ENCODE measurements at regions not wholly inside any gene's neighbourhood (a gene's known extent, or its start where the extent isn't known, plus 50 kb on each side); places are given as distances from the start of the nearest gene placed in this dataset.

GRCh38 chr10:53239873-53240272, 467.3 kb upstream of the MBL2 start:
- H2AFZ ChIP-seq (ENCODE audit: low read length), result no peak overlapping the region
- H3K4me1 ChIP-seq (ENCODE audit: control insufficient read depth in 2 of 2, insufficient read depth in 1 of 2, low read depth in 1 of 2, low read length in 2 of 2), result no peaks in the 10 kb centered on the region
- H2BK5ac ChIP-seq (ENCODE audit: low read length), result no peak overlapping the region
- H3K4me3 ChIP-seq (ENCODE audit: low read length in 2 of 2), result no peak overlapping the region
- H4K8ac ChIP-seq (ENCODE audit: low read depth, low read length), result no peak overlapping the region
- H2BK120ac ChIP-seq (ENCODE audit: low read depth, low read length), result no peak overlapping the region
- H3K9me3 ChIP-seq (replicated peaks in 1 of 2; ENCODE audit: control insufficient read depth in 2 of 2, insufficient read depth in 1 of 2, low read depth in 1 of 2, low read length in 2 of 2), result no peaks in the 10 kb centered on the region
- H3K27ac ChIP-seq (replicated peaks; ENCODE audit: low read length), result no peak overlapping the region
- H3K79me1 ChIP-seq (ENCODE audit: low read depth, low read length), result no peaks in the 10 kb centered on the region
- no peak overlapping the region for H3K4me2 ChIP-seq (ENCODE audit: insufficient read depth, low read length, poor library complexity, severe bottlenecking)
- no peak overlapping the region for H2AK5ac ChIP-seq (ENCODE audit: low read depth, low read length)
- no peak overlapping the region for H3K18ac ChIP-seq (ENCODE audit: low read length)
- H3K36me3 ChIP-seq (replicated peaks in 1 of 2; ENCODE audit: control insufficient read depth in 2 of 2, insufficient read depth in 2 of 2, low read length in 2 of 2), result no peaks in the 10 kb centered on the region
- H3K9ac ChIP-seq (ENCODE audit: low read depth, low read length, poor library complexity), result no peak overlapping the region
- H3K14ac ChIP-seq (ENCODE audit: low read length), result no peak overlapping the region
- no CpG with 5 or more reads among the region's 4 CpGs for WGBS, 2 donors (ENCODE audit: extremely low coverage in 2 of 2, insufficient read length in 2 of 2, insufficient replicate concordance in 1 of 2)
- H2BK12ac ChIP-seq (ENCODE audit: low read length), result no peak overlapping the region
- no peak overlapping the region for H3K23ac ChIP-seq (ENCODE audit: low read depth, low read length, poor library complexity)
- no peak overlapping the region for H2BK15ac ChIP-seq (ENCODE audit: low read length)
- DNase-seq (ENCODE audit: low spot score), result no peak
- no peak overlapping the region for H3K4ac ChIP-seq (ENCODE audit: low read length)
- no peaks in the 10 kb centered on the region for H3K27me3 ChIP-seq (ENCODE audit: control insufficient read depth in 3 of 3, insufficient read depth in 3 of 3, low read depth in 1 of 3, low read length in 3 of 3)
- no peak overlapping the region for H4K91ac ChIP-seq (ENCODE audit: low read depth, low read length, poor library complexity)

GRCh38 chr10:53236941-53237340, 464.4 kb upstream of the MBL2 start:
- no CpG with 5 or more reads among the region's 1 CpG for WGBS, 2 donors (ENCODE audit: extremely low coverage in 2 of 2, insufficient read length in 2 of 2, insufficient replicate concordance in 1 of 2)
- H2BK15ac ChIP-seq (ENCODE audit: low read length), result no peak overlapping the region
- H3K4me1 ChIP-seq (ENCODE audit: control insufficient read depth in 2 of 2, insufficient read depth in 1 of 2, low read depth in 1 of 2, low read length in 2 of 2), result peaks cover 0 to 5% of the 10 kb centered on the region in 2 donors

DNA sequence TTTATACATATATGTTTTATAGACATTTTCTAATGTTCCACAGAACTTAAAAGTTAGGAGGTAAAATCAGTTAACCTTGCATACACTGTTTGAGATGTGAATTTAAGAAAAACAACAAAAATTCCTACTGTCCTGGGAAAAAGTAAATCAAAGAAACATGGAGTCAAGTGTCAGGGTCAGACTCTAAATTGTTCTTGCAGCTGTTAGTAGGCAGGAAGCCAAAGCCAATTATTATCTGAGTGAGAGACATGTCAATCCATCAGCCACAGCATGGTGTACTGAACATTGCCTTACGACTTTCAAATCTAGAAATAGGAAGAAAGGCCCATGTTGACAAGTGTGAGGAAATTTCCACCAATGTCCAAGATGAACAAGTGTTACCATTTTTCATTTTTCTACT, 461.2 kb upstream of the MBL2 start:
- no peak overlapping the region for H2AFZ ChIP-seq (ENCODE audit: low read length)
- H3K9ac ChIP-seq (ENCODE audit: low read depth, low read length, poor library complexity), result no peak overlapping the region
- H3K79me1 ChIP-seq (ENCODE audit: low read depth, low read length), result no peaks in the 10 kb centered on the region
- H3K27ac ChIP-seq (replicated peaks; ENCODE audit: low read length), result no peak overlapping the region
- DNase-seq (ENCODE audit: low spot score), result no peak
- no peak overlapping the region for H2BK15ac ChIP-seq (ENCODE audit: low read length)
- no peak overlapping the region for H2AK5ac ChIP-seq (ENCODE audit: low read depth, low read length)
- no peaks in the 10 kb centered on the region for H3K27me3 ChIP-seq (ENCODE audit: control insufficient read depth in 3 of 3, insufficient read depth in 3 of 3, low read depth in 1 of 3, low read length in 3 of 3)
- H3K36me3 ChIP-seq (replicated peaks in 1 of 2; ENCODE audit: control insufficient read depth in 2 of 2, insufficient read depth in 2 of 2, low read length in 2 of 2), result no peaks in the 10 kb centered on the region
- H3K18ac ChIP-seq (ENCODE audit: low read length), result no peak overlapping the region
- no peak overlapping the region for H4K8ac ChIP-seq (ENCODE audit: low read depth, low read length)
- no peak overlapping the region for H3K4ac ChIP-seq (ENCODE audit: low read length)
- H3K4me3 ChIP-seq (ENCODE audit: low read length in 2 of 2), result no peak overlapping the region
- no peak overlapping the region for H4K91ac ChIP-seq (ENCODE audit: low read depth, low read length, poor library complexity)
- WGBS, 2 donors (ENCODE audit: extremely low coverage in 2 of 2, insufficient read length in 2 of 2, insufficient replicate concordance in 1 of 2), result no CpG with 5 or more reads among the region's 1 CpG
- H3K23ac ChIP-seq (ENCODE audit: low read depth, low read length, poor library complexity), result no peak overlapping the region
- no peak overlapping the region for H3K14ac ChIP-seq (ENCODE audit: low read length)
- H2BK12ac ChIP-seq (ENCODE audit: low read length), result no peak overlapping the region
- H2BK5ac ChIP-seq (ENCODE audit: low read length), result no peak overlapping the region
- H2BK120ac ChIP-seq (ENCODE audit: low read depth, low read length), result no peak overlapping the region
- no peak overlapping the region for H3K4me2 ChIP-seq (ENCODE audit: insufficient read depth, low read length, poor library complexity, severe bottlenecking)
- no peaks in the 10 kb centered on the region for H3K9me3 ChIP-seq (replicated peaks in 1 of 2; ENCODE audit: control insufficient read depth in 2 of 2, insufficient read depth in 1 of 2, low read depth in 1 of 2, low read length in 2 of 2)
- H3K4me1 ChIP-seq (ENCODE audit: control insufficient read depth in 2 of 2, insufficient read depth in 1 of 2, low read depth in 1 of 2, low read length in 2 of 2), result peaks cover 0 to 5% of the 10 kb centered on the region in 2 donors

More at GRCh38 chr10:53236941-53237340, 464.4 kb upstream of the MBL2 start:
- Histone ChIP-seq H3K79me1 (ENCODE audit: low read depth, low read length) (no peaks in the 10 kb centered on the region), H2BK5ac (ENCODE audit: low read length) (no peak overlapping the region), H2AFZ (ENCODE audit: low read length) (no peak overlapping the region), H3K4ac (ENCODE audit: low read length) (no peak overlapping the region), H3K14ac (ENCODE audit: low read length) (no peak overlapping the region), H4K8ac (ENCODE audit: low read depth, low read length) (no peak overlapping the region), H3K36me3 (replicated peaks in 1 of 2; ENCODE audit: control insufficient read depth in 2 of 2, insufficient read depth in 2 of 2, low read length in 2 of 2) (no peaks in the 10 kb centered on the region), H2BK120ac (ENCODE audit: low read depth, low read length) (no peak overlapping the region), H3K9me3 (replicated peaks in 1 of 2; ENCODE audit: control insufficient read depth in 2 of 2, insufficient read depth in 1 of 2, low read depth in 1 of 2, low read length in 2 of 2) (no peaks in the 10 kb centered on the region), H2BK12ac (ENCODE audit: low read length) (no peak overlapping the region), H3K23ac (ENCODE audit: low read depth, low read length, poor library complexity) (no peak overlapping the region), H3K27ac (replicated peaks; ENCODE audit: low read length) (no peak overlapping the region), H3K4me2 (ENCODE audit: insufficient read depth, low read length, poor library complexity, severe bottlenecking) (no peak overlapping the region), H3K9ac (ENCODE audit: low read depth, low read length, poor library complexity) (no peak overlapping the region), H3K27me3 (ENCODE audit: control insufficient read depth in 3 of 3, insufficient read depth in 3 of 3, low read depth in 1 of 3, low read length in 3 of 3) (no peaks in the 10 kb centered on the region), H3K4me3 (ENCODE audit: low read length in 2 of 2) (no peak overlapping the region), H4K91ac (ENCODE audit: low read depth, low read length, poor library complexity) (no peak overlapping the region), H3K18ac (ENCODE audit: low read length) (no peak overlapping the region), H2AK5ac (ENCODE audit: low read depth, low read length) (no peak overlapping the region)
- no peak for DNase-seq (ENCODE audit: low spot score)

GRCh38 chr10:53230651-53231050, 458.1 kb upstream of the MBL2 start:
- Histone ChIP-seq H3K27ac (replicated peaks; ENCODE audit: low read length) (no peak overlapping the region), H3K4me3 (ENCODE audit: low read length in 2 of 2) (no peak overlapping the region), H2AK5ac (ENCODE audit: low read depth, low read length) (no peak overlapping the region), H2BK15ac (ENCODE audit: low read length) (no peak overlapping the region), H3K79me1 (ENCODE audit: low read depth, low read length) (no peaks in the 10 kb centered on the region), H3K23ac (ENCODE audit: low read depth, low read length, poor library complexity) (no peak overlapping the region), H2BK120ac (ENCODE audit: low read depth, low read length) (no peak overlapping the region), H2BK5ac (ENCODE audit: low read length) (no peak overlapping the region), H3K4me2 (ENCODE audit: insufficient read depth, low read length, poor library complexity, severe bottlenecking) (no peak overlapping the region), H3K9me3 (replicated peaks in 1 of 2; ENCODE audit: control insufficient read depth in 2 of 2, insufficient read depth in 1 of 2, low read depth in 1 of 2, low read length in 2 of 2) (peaks cover 0 to 5% of the 10 kb centered on the region in 2 donors), H3K27me3 (ENCODE audit: control insufficient read depth in 3 of 3, insufficient read depth in 3 of 3, low read depth in 1 of 3, low read length in 3 of 3) (no peaks in the 10 kb centered on the region), H2BK12ac (ENCODE audit: low read length) (no peak overlapping the region), H4K91ac (ENCODE audit: low read depth, low read length, poor library complexity) (no peak overlapping the region), H3K4me1 (ENCODE audit: control insufficient read depth in 2 of 2, insufficient read depth in 1 of 2, low read depth in 1 of 2, low read length in 2 of 2) (peaks cover 0 to 5% of the 10 kb centered on the region in 2 donors), H3K18ac (ENCODE audit: low read length) (no peak overlapping the region), H3K14ac (ENCODE audit: low read length) (no peak overlapping the region), H2AFZ (ENCODE audit: low read length) (no peak overlapping the region), H3K36me3 (replicated peaks in 1 of 2; ENCODE audit: control insufficient read depth in 2 of 2, insufficient read depth in 2 of 2, low read length in 2 of 2) (no peaks in the 10 kb centered on the region), H3K4ac (ENCODE audit: low read length) (no peak overlapping the region), H4K8ac (ENCODE audit: low read depth, low read length) (no peak overlapping the region), H3K9ac (ENCODE audit: low read depth, low read length, poor library complexity) (no peak overlapping the region)
- WGBS, 2 donors (ENCODE audit: extremely low coverage in 2 of 2, insufficient read length in 2 of 2, insufficient replicate concordance in 1 of 2), result no CpG with 5 or more reads among the region's 2 CpGs
- DNase-seq (ENCODE audit: low spot score), result no peak
